ENCODE measurements at regions not wholly inside any gene's neighbourhood (a gene's known extent, or its start where the extent isn't known, plus 50 kb on each side); places are given as distances from the start of the nearest gene placed in this dataset.

GRCh38 chr2:122595065-122595464, 839.6 kb downstream of the TSN start:
- H3K9me1 ChIP-seq (ENCODE audit: control insufficient read depth, insufficient read depth, low read length) = no peaks in the 10 kb centered on the region
- ChIA-PET POLR2A (no interaction called here), CTCF (ENCODE audit: low intra/inter-chr PET ratio) (no interaction called here)
- in situ Hi-C loops (cut with MboI) (no loop called here), intact Hi-C loops (cut with micrococcal nuclease) (no loop called here)
- FAIRE-seq (no peak), DNase-seq (ENCODE audit: extremely low read depth in 1 of 4, low spot score in 3 of 4) (no peak), ATAC-seq (no peak)
- WGBS (ENCODE audit: insufficient coverage, low coverage, missing lambda C conversion rate) = 6% methylated on average over 2 of the region's 2 CpGs
- TF ChIP-seq RFX1 (IDR thresholded peaks at IDR 0.05) (no peak), ASH1L (IDR thresholded peaks at IDR 0.05; ENCODE audit: borderline replicate concordance, low read depth, partially characterized antibody) (no peak), RBM17 (IDR thresholded peaks at IDR 0.05; ENCODE audit: borderline replicate concordance, low read depth, low read length) (no peak), FOXJ3 (CRISPR knock-in tag; IDR thresholded peaks at IDR 0.05) (no peak), CREBBP (IDR thresholded peaks at IDR 0.05; ENCODE audit: low read depth, low read length) (no peak), ILK (tag; IDR thresholded peaks at IDR 0.05; ENCODE audit: borderline replicate concordance, low read depth) (no peak)
- H3K4me1 ChIP-seq (replicated peaks in 1 of 2; ENCODE audit: control insufficient read depth in 2 of 2, insufficient read depth in 2 of 2, low read length in 2 of 2) = no peaks in the 10 kb centered on the region
- no TSS peak for BruUV-seq (replicated peaks)
- H3K27ac ChIP-seq (ENCODE audit: extremely low read depth, low read depth, low read length) = no peak overlapping the region
- no peak overlapping the region for H2AFZ ChIP-seq (ENCODE audit: low read depth, low read length)
- no peak overlapping the region for H3K4me2 ChIP-seq (ENCODE audit: insufficient read depth, low read length)
- H3K4me3 ChIP-seq = no peak overlapping the region
- H3K9me3 ChIP-seq (replicated peaks; ENCODE audit: control insufficient read depth, insufficient read depth, low read depth, low read length) = no peaks in the 10 kb centered on the region
- H3K79me2 ChIP-seq (ENCODE audit: control insufficient read depth, insufficient read depth, low read length) = no peaks in the 10 kb centered on the region
- no peaks in the 10 kb centered on the region for H3K36me3 ChIP-seq (ENCODE audit: control insufficient read depth, insufficient read depth, low read length)
- no peaks in the 10 kb centered on the region for H3K27me3 ChIP-seq (ENCODE audit: control insufficient read depth in 2 of 2, insufficient read depth in 2 of 2, low read length in 2 of 2)
- H3K9ac ChIP-seq (ENCODE audit: insufficient read depth in 1 of 2, low read depth in 2 of 2, low read length in 2 of 2) = no peak overlapping the region
- no peaks in the 10 kb centered on the region for H4K20me1 ChIP-seq (replicated peaks; ENCODE audit: control insufficient read depth, insufficient read depth, low read length)

- POLR2A ChIA-PET = no interaction called here
- in situ Hi-C loops (cut with MboI) = no loop called here
- intact Hi-C loops (cut with micrococcal nuclease) = no loop called here
- H3K27me3 ChIP-seq (ENCODE audit: control insufficient read depth in 2 of 2, insufficient read depth in 2 of 2, low read length in 2 of 2) = no peaks in the 10 kb centered on the region
- no peak for DNase-seq (ENCODE audit: extremely low read depth in 1 of 4, low spot score in 3 of 4)
- H3K36me3 ChIP-seq (ENCODE audit: control insufficient read depth, insufficient read depth, low read length) = no peaks in the 10 kb centered on the region
- no peak for ATAC-seq
- H3K9me3 ChIP-seq (replicated peaks; ENCODE audit: control insufficient read depth, insufficient read depth, low read depth, low read length) = no peaks in the 10 kb centered on the region
- H3K4me1 ChIP-seq (replicated peaks in 1 of 2; ENCODE audit: control insufficient read depth in 2 of 2, insufficient read depth in 2 of 2, low read length in 2 of 2) = no peaks in the 10 kb centered on the region
- WGBS (ENCODE audit: insufficient coverage, low coverage, missing lambda C conversion rate) = 7% methylated on average over 3 of the region's 3 CpGs
- H3K9ac ChIP-seq (ENCODE audit: insufficient read depth in 1 of 2, low read depth in 2 of 2, low read length in 2 of 2) = no peak overlapping the region
- no peaks in the 10 kb centered on the region for H4K20me1 ChIP-seq (replicated peaks; ENCODE audit: control insufficient read depth, insufficient read depth, low read length)
- no peaks in the 10 kb centered on the region for H3K9me1 ChIP-seq (ENCODE audit: control insufficient read depth, insufficient read depth, low read length)
- BruUV-seq (replicated peaks) = no TSS peak
- H2AFZ ChIP-seq (ENCODE audit: low read depth, low read length) = no peak overlapping the region
- no peaks in the 10 kb centered on the region for H3K79me2 ChIP-seq (ENCODE audit: control insufficient read depth, insufficient read depth, low read length)
- H3K27ac ChIP-seq (ENCODE audit: extremely low read depth, low read depth, low read length) = no peak overlapping the region
- no peak overlapping the region for H3K4me2 ChIP-seq (ENCODE audit: insufficient read depth, low read length)
- CTCF ChIA-PET (ENCODE audit: low intra/inter-chr PET ratio) = no interaction called here
- FAIRE-seq = no peak
- H3K4me3 ChIP-seq = no peak overlapping the region
- TF ChIP-seq NCOR1 (IDR thresholded peaks at IDR 0.05) = no peak
- no peak for TF ChIP-seq SREBF1 (IDR thresholded peaks at IDR 0.05; ENCODE audit: borderline replicate concordance, low read depth, low read length)
- TF ChIP-seq E2F1 (CRISPR knock-in tag; IDR thresholded peaks at IDR 0.05) = no peak
- TF ChIP-seq DIDO1 (tag; IDR thresholded peaks at IDR 0.05; ENCODE audit: low read depth) = no peak
- no peak for TF ChIP-seq PCBP1 (IDR thresholded peaks at IDR 0.05; ENCODE audit: low read depth, low read length, poor library complexity, severe bottlenecking)
- TF ChIP-seq KAT7 (CRISPR knock-in tag; IDR thresholded peaks at IDR 0.05; ENCODE audit: borderline replicate concordance) = no peak
- TF ChIP-seq ZNF354B (CRISPR knock-in tag; IDR thresholded peaks at IDR 0.05) = no peak
- TF ChIP-seq MAFG (tag; conservative IDR thresholded peaks at IDR 0.05) = no peak
Observed at GRCh38 chr2:122596598-122596997, 841.1 kb downstream of the TSN start.
